Thymus (tissue), 11 donors: ENCODE measurements at regions not wholly inside any gene's neighbourhood (a gene's known extent, or its start where the extent isn't known, plus 50 kb on each side); places are given as distances from the start of the nearest gene placed in this dataset.
A peak's percentile ranks its signal among the peaks of the same experiment; 100 is the strongest.

Experiments used
- DNase-seq, 9 donors: peaks; one replicate each; pipeline ENCODE4 v3.0.0-alpha.2; 2013; ENCODE audit warnings: low spot score in 9 of 9, low read depth in 6 of 9, missing footprints in 1 of 9
- H3K27ac ChIP-seq, 2 donors: one replicate each; pipeline ENCODE4 v1.5.1; 2013; ENCODE audit warnings: control low read depth in 1 of 2, low read depth in 1 of 2, low read length in 1 of 2, mild to moderate bottlenecking in 1 of 2, moderate library complexity in 1 of 2
- H3K27me3 ChIP-seq, 2 donors: one replicate each; pipeline ENCODE4 v1.5.1; 2013; ENCODE audit warnings: low read length in 1 of 2; ENCODE audit not compliant: control insufficient read depth in 2 of 2, insufficient read depth in 1 of 2
- H3K36me3 ChIP-seq, 2 donors: one replicate each; pipeline ENCODE4 v1.5.1; 2013; ENCODE audit warnings: low read length in 1 of 2, mild to moderate bottlenecking in 1 of 2, moderate library complexity in 1 of 2; ENCODE audit not compliant: control insufficient read depth in 2 of 2, insufficient read depth in 2 of 2
- H3K4me1 ChIP-seq, 2 donors: one replicate each; pipeline ENCODE4 v1.5.1; 2013; ENCODE audit warnings: low read length in 2 of 2; ENCODE audit not compliant: control insufficient read depth in 2 of 2, insufficient read depth in 2 of 2
- H3K4me3 ChIP-seq, 2 donors: one replicate each; pipeline ENCODE4 v1.5.1; 2013; ENCODE audit warnings: low read length in 2 of 2, control low read depth in 1 of 2, mild to moderate bottlenecking in 1 of 2
- H3K9me3 ChIP-seq, 2 donors: one replicate each; pipeline ENCODE4 v1.5.1; 2013; ENCODE audit warnings: low read length in 1 of 2, mild to moderate bottlenecking in 1 of 2; ENCODE audit not compliant: control insufficient read depth in 2 of 2, insufficient read depth in 1 of 2
- WGBS: extraction: QIAGEN DNeasy Blood & Tissue Kit; methylation state at CpG from one replicate; pipeline ENCODE4 v1.1.7; 2013; 5-methylcytosine and 5-hydroxymethylcytosine counted together
- donor health status: healthy.

DNA sequence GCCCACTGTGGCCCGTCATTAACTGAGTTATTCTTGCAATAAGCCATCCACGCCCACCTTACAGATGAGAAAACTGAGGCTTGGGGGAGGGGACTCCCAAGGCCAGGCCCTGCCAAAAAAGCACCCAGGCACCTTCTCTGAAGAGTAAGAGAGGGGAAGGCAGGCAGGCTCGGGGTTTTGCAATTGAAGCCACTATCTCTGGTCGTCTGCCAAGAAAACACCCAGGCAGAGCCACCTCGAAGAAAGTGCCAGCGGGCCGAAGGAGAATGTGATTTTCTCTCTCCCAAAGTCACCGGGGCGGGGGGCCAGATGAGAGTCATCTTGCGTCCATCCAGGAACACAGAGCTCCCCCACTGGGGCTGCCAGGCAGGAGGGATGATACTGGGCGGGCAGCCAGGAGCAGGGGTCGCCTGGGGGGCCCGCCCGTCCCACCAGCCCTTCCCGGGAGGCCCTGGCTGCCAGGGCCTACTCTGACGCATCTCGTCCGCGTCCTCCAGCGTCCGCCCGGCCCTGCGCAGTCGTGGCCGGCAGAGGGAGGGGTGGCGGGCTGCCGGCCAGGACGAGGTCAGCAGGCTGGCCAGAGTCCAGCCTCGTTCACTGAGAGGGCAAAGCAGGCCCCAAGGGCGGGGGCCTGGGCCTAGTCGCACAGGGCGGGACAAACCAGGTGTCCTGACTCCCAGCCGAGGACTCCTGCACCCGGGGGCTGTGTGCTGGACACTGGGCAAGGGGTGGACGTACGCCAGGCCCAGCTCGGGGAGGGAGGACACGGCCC lies 74.3 kb downstream of the RFLNA start:
- Histone ChIP-seq H3K9me3 (peaks cover 0 to 3% of the 10 kb centered on the region in 2 donors), H3K27ac (peak overlapping the region; percentile 26 to 68), H3K4me3 (no peak overlapping the region), H3K36me3 (peaks cover 60 to 75% of the 10 kb centered on the region in 2 donors), H3K27me3 (no peaks in the 10 kb centered on the region), H3K4me1 (peaks cover 0 to 9% of the 10 kb centered on the region in 2 donors)
- DNase-seq: no peak
- WGBS: 92% methylated on average over 38 of the region's 38 CpGs

DNA sequence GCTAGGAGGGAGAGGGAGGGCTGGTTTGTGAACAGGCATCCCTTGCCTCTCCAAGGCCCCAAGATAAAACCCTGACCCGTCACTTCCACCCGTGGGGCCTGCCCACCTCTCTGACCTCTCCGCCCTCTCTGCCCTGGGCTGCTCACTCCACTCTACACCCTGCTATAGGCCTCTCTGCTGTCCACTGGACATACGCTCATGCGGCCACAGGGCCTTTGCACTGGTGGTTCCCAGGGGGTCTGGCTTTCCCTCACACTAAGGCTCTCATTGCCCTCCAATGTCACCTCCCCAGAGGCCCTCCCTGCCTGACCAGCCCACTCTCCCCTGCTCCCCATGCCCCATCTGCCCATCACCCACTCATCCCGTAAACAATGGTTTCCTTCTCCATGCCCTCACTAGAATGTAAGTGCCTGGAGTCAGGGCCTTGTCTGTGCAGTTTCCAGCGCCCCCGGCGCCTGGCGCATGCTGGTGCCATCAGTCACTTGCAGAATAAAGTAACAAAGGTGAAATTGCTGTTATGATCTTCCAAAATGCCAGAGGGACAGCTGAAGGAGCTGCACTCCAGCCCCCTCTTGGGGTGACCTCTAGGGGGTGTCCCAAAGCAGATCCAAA lies 73.6 kb downstream of the RFLNA start:
- Histone ChIP-seq H3K4me3 (no peak overlapping the region), H3K4me1 (peaks cover 0 to 9% of the 10 kb centered on the region in 2 donors), H3K36me3 (peaks cover 55 to 75% of the 10 kb centered on the region in 2 donors), H3K27me3 (no peaks in the 10 kb centered on the region), H3K27ac (no peak overlapping the region), H3K9me3 (peaks cover 0 to 3% of the 10 kb centered on the region in 2 donors)
- WGBS: 97% methylated on average over 10 of the region's 10 CpGs
- DNase-seq: no peak

DNA sequence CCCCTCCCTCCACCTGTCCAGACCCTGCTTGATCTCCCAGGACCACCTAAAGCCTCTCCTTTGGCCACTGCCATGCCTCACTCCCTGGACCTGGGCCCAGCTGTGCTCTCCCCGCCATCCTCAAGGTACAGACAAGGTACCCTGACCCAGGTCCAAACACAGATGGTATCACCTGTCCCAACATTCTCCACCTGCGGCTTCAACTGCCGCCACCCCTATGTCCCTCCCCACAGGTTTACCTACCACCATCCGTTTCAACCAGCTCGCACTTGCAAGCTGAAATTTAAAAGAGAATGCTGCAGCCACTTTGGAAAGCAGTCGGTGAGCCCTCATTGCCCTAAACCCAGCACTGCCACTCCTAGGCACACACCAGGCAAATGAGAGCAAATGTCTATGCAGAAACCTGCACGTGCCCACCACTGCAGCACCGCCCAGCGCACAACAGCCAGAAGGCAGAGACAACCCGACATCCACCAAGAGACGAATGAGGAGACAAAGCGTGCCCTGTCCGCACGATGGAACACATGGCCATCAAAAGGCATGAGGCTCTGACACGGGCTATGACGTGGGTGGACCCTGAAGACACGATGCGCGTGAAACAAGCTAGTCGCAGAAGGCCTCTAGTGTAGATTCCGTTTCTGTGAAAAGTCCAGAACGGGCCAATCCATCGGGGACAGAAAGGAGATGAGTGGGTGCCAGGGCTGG lies 71.0 kb downstream of the RFLNA start:
- WGBS: 97% methylated on average over 23 of the region's 23 CpGs
- H3K36me3 ChIP-seq: peaks cover 52 to 73% of the 10 kb centered on the region in 2 donors
- no peaks in the 10 kb centered on the region for H3K27me3 ChIP-seq
- no peak for DNase-seq
- peaks cover 0 to 3% of the 10 kb centered on the region in 2 donors for H3K9me3 ChIP-seq
- no peak overlapping the region for H3K4me3 ChIP-seq
- peaks cover 0 to 9% of the 10 kb centered on the region in 2 donors for H3K4me1 ChIP-seq
- H3K27ac ChIP-seq: no peak overlapping the region
